Astrocyte (in vitro differentiated cells and primary cell): ENCODE measurements at regions not wholly inside any gene's neighbourhood (a gene's known extent, or its start where the extent isn't known, plus 50 kb on each side); places are given as distances from the start of the nearest gene placed in this dataset.

ENCODE experiments used
- DNase-seq: peaks from one replicate; pipeline ENCODE4 v3.0.0-alpha.2; 2010; ENCODE audit warnings: low read depth
- FAIRE-seq: peaks from 2 replicates; lab custom pipeline; 2011; peaks lifted over from hg19 to GRCh38; lab: Jason Lieb, UNC
- H2AFZ ChIP-seq: 2 replicates; pipeline ENCODE4 v1.6.0; 2012; ENCODE audit warnings: low read depth, low read length, inconsistent platforms
- H3K27ac ChIP-seq: 2 replicates; pipeline ENCODE4 v1.5.1; 2011; ENCODE audit warnings: low read depth, low read length, inconsistent platforms
- H3K27me3 ChIP-seq: 2 replicates; pipeline ENCODE4 v1.6.0; 2011; ENCODE audit warnings: low read length, inconsistent platforms; ENCODE audit not compliant: insufficient read depth
- H3K36me3 ChIP-seq: 2 replicates; pipeline ENCODE4 v1.5.1; 2011; ENCODE audit warnings: low read length, inconsistent platforms; ENCODE audit not compliant: insufficient read depth
- H3K4me1 ChIP-seq: 2 replicates; pipeline ENCODE4 v1.5.1; 2011; ENCODE audit warnings: low read length, inconsistent platforms; ENCODE audit not compliant: insufficient read depth
- H3K4me2 ChIP-seq: 2 replicates; pipeline ENCODE4 v1.6.0; 2012; ENCODE audit warnings: low read length, inconsistent platforms
- H3K4me3 ChIP-seq: 2 replicates; pipeline ENCODE4 v1.5.1; 2011; ENCODE audit warnings: low read depth, mild to moderate bottlenecking, low read length, inconsistent platforms; ENCODE audit not compliant: insufficient read depth
- H3K79me2 ChIP-seq: 2 replicates; pipeline ENCODE4 v1.6.0; 2012; ENCODE audit warnings: mild to moderate bottlenecking, low read length, inconsistent platforms; ENCODE audit not compliant: insufficient read depth
- H3K9ac ChIP-seq: 2 replicates; pipeline ENCODE4 v1.6.0; 2012; ENCODE audit warnings: mild to moderate bottlenecking, low read length, inconsistent platforms
- H3K9me3 ChIP-seq: 2 replicates; pipeline ENCODE4 v1.5.1; 2012; ENCODE audit warnings: low read depth, mild to moderate bottlenecking, low read length, inconsistent platforms; ENCODE audit not compliant: insufficient read depth
- H4K20me1 ChIP-seq: 2 replicates; pipeline ENCODE4 v1.6.0; 2012; ENCODE audit warnings: low read length, inconsistent platforms; ENCODE audit not compliant: insufficient read depth
- H3K27ac Mint-ChIP-seq: one replicate; pipeline ENCODE4 v1.8.0; 2021; ENCODE audit warnings: mild to moderate bottlenecking, mixed read lengths; ENCODE audit not compliant: unreplicated experiment
- H3K27me3 Mint-ChIP-seq: one replicate; pipeline ENCODE4 v1.8.0; 2021; ENCODE audit warnings: low read depth, mixed read lengths; ENCODE audit not compliant: unreplicated experiment
- H3K36me3 Mint-ChIP-seq: one replicate; pipeline ENCODE4 v1.8.0; 2021; ENCODE audit warnings: low read depth, mixed read lengths; ENCODE audit not compliant: unreplicated experiment
- H3K4me1 Mint-ChIP-seq: one replicate; pipeline ENCODE4 v1.8.0; 2021; ENCODE audit warnings: low read depth, mixed read lengths; ENCODE audit not compliant: unreplicated experiment
- H3K4me3 Mint-ChIP-seq: one replicate; pipeline ENCODE4 v1.8.0; 2021; ENCODE audit warnings: mild to moderate bottlenecking, moderate library complexity, mixed read lengths; ENCODE audit not compliant: unreplicated experiment
- H3K9me3 Mint-ChIP-seq: one replicate; pipeline ENCODE4 v1.8.0; 2021; ENCODE audit warnings: mild to moderate bottlenecking, mixed read lengths; ENCODE audit not compliant: unreplicated experiment
- CTCF ChIP-seq: IDR thresholded peaks from 2 replicates; pipeline ENCODE4 v1.5.1; 2011; ENCODE audit warnings: low read depth, mild to moderate bottlenecking, inconsistent platforms, low read length, moderate library complexity; ENCODE audit not compliant: insufficient read depth
- EZH2 ChIP-seq: IDR thresholded peaks from 2 replicates; pipeline ENCODE4 v1.6.1; 2012; ENCODE audit warnings: mild to moderate bottlenecking, low read length, inconsistent platforms; ENCODE audit not compliant: insufficient read depth

GRCh38 chr5:121797681-121798518 lies 53.8 kb upstream of the FTMT start:
- no peaks in the 10 kb centered on the region for H3K79me2 ChIP-seq
- TF ChIP-seq CTCF, result no peak
- TF ChIP-seq EZH2, result no peak
- no peak overlapping the region for H2AFZ ChIP-seq
- H4K20me1 ChIP-seq, result no peaks in the 10 kb centered on the region
- no peak overlapping the region for H3K4me3 ChIP-seq
- no peaks in the 10 kb centered on the region for H3K27me3 Mint-ChIP-seq
- no peak overlapping the region for H3K27ac Mint-ChIP-seq
- no peaks in the 10 kb centered on the region for H3K9me3 ChIP-seq
- no peaks in the 10 kb centered on the region for H3K9me3 Mint-ChIP-seq
- no peak overlapping the region for H3K4me2 ChIP-seq
- H3K27me3 ChIP-seq, result no peaks in the 10 kb centered on the region
- no peaks in the 10 kb centered on the region for H3K4me1 Mint-ChIP-seq
- no peaks in the 10 kb centered on the region for H3K36me3 ChIP-seq
- FAIRE-seq, result no peak
- DNase-seq, result no peak
- no peaks in the 10 kb centered on the region for H3K36me3 Mint-ChIP-seq
- H3K27ac ChIP-seq, result no peak overlapping the region
- H3K4me3 Mint-ChIP-seq, result no peak overlapping the region
- H3K9ac ChIP-seq, result no peak overlapping the region
- H3K4me1 ChIP-seq, result no peaks in the 10 kb centered on the region
